ENCODE measurements at regions not wholly inside any gene's neighbourhood (a gene's known extent, or its start where the extent isn't known, plus 50 kb on each side); places are given as distances from the start of the nearest gene placed in this dataset.

- TF ChIP-seq, protein P1, sequence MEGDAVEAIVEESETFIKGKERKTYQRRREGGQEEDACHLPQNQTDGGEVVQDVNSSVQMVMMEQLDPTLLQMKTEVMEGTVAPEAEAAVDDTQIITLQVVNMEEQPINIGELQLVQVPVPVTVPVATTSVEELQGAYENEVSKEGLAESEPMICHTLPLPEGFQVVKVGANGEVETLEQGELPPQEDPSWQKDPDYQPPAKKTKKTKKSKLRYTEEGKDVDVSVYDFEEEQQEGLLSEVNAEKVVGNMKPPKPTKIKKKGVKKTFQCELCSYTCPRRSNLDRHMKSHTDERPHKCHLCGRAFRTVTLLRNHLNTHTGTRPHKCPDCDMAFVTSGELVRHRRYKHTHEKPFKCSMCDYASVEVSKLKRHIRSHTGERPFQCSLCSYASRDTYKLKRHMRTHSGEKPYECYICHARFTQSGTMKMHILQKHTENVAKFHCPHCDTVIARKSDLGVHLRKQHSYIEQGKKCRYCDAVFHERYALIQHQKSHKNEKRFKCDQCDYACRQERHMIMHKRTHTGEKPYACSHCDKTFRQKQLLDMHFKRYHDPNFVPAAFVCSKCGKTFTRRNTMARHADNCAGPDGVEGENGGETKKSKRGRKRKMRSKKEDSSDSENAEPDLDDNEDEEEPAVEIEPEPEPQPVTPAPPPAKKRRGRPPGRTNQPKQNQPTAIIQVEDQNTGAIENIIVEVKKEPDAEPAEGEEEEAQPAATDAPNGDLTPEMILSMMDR (IDR thresholded peaks at IDR 0.05): no peak
- no peak for TF ChIP-seq TEAD4 (IDR thresholded peaks at IDR 0.05; ENCODE audit: borderline replicate concordance, insufficient read depth)
- no peak for TF ChIP-seq RFX5 (IDR thresholded peaks at IDR 0.05; ENCODE audit: low read length)
Measured at GRCh38 chr14:101462726-101463565, 98.3 kb upstream of the DIO3 start.

Data from SK-N-SH (cell line).